Colonic mucosa (tissue), 4 donors: ENCODE measurements at regions not wholly inside any gene's neighbourhood (a gene's known extent, or its start where the extent isn't known, plus 50 kb on each side); places are given as distances from the start of the nearest gene placed in this dataset.

Experiments
- DNase-seq: peaks from one replicate; pipeline ENCODE4 v3.0.0-alpha.2; 2020
- H3K27ac ChIP-seq: fragments of 200-600 bp; one replicate; pipeline ENCODE4 v1.8.0; 2021
- H3K27me3 ChIP-seq: fragments of 200-600 bp; one replicate; pipeline ENCODE4 v1.8.0; 2021
- H3K36me3 ChIP-seq: fragments of 200-600 bp; one replicate; pipeline ENCODE4 v1.8.0; 2021
- H3K4me1 ChIP-seq: fragments of 200-600 bp; one replicate; pipeline ENCODE4 v1.8.0; 2021; ENCODE audit warnings: mild to moderate bottlenecking
- H3K4me3 ChIP-seq: fragments of 200-600 bp; one replicate; pipeline ENCODE4 v1.8.0; 2021
- H3K9ac ChIP-seq, 2 donors: one replicate each; pipeline ENCODE4 v1.7.0; 2013; ENCODE audit warnings: control low read depth in 2 of 2, low read depth in 2 of 2, low read length in 2 of 2
- H3K9me3 ChIP-seq: fragments of 200-600 bp; one replicate; pipeline ENCODE4 v1.8.0; 2021
- CTCF ChIP-seq: fragments of 200-600 bp; IDR thresholded peaks from one replicate; pipeline ENCODE4 v1.8.0; 2022; ENCODE audit warnings: antibody characterized with exemption, mild to moderate bottlenecking
- intact Hi-C: fragments of 100-400 bp; cut with DNase I; formaldehyde crosslinking; loops from one replicate; pipeline ENCODE4 v1.14.1; 2022
- donor health status: healthy.
- donor health status: DM: no; HTN: no; CAD: no.
- donor health status: DM: no; HTN: no; CAD: no.

GRCh38 chrX:39396358-39396995 is 595.2 kb downstream of the MID1IP1 start:
- Histone ChIP-seq H3K4me3 (no peak overlapping the region), H3K36me3 (no peaks in the 10 kb centered on the region), H3K9ac (no peak overlapping the region), H3K4me1 (no peaks in the 10 kb centered on the region), H3K27ac (no peak overlapping the region), H3K27me3 (no peaks in the 10 kb centered on the region), H3K9me3 (no peaks in the 10 kb centered on the region)
- TF ChIP-seq CTCF: no peak
- no peak for DNase-seq
- intact Hi-C loops: no loop called here

- H3K9ac ChIP-seq: no peak overlapping the region
Measured at GRCh38 chrX:39397561-39398199, 596.4 kb downstream of the MID1IP1 start.

GRCh38 chrX:39398215-39398962 is 597.1 kb downstream of the MID1IP1 start:
- DNase-seq: no peak
- TF ChIP-seq CTCF: no peak
- no peak overlapping the region for H3K27ac ChIP-seq
- H3K4me1 ChIP-seq: no peaks in the 10 kb centered on the region
- no peak overlapping the region for H3K4me3 ChIP-seq
- H3K36me3 ChIP-seq: no peaks in the 10 kb centered on the region
- no peaks in the 10 kb centered on the region for H3K27me3 ChIP-seq
- no peak overlapping the region for H3K9ac ChIP-seq
- intact Hi-C loops: no loop called here
- no peaks in the 10 kb centered on the region for H3K9me3 ChIP-seq

More at GRCh38 chrX:39397561-39398199, 596.4 kb downstream of the MID1IP1 start:
- H3K4me1 ChIP-seq: no peaks in the 10 kb centered on the region
- no peak for DNase-seq
- no peak for TF ChIP-seq CTCF
- intact Hi-C loops: no loop called here
- no peaks in the 10 kb centered on the region for H3K36me3 ChIP-seq
- no peak overlapping the region for H3K27ac ChIP-seq
- no peaks in the 10 kb centered on the region for H3K9me3 ChIP-seq
- no peaks in the 10 kb centered on the region for H3K27me3 ChIP-seq
- no peak overlapping the region for H3K4me3 ChIP-seq

GRCh38 chrX:39398963-39399261 is 597.7 kb downstream of the MID1IP1 start:
- DNase-seq: no peak

GRCh38 chrX:39399387-39399786 is 598.1 kb downstream of the MID1IP1 start:
- no peaks in the 10 kb centered on the region for H3K4me1 ChIP-seq
- no peak for TF ChIP-seq CTCF
- H3K4me3 ChIP-seq: no peak overlapping the region
- no peaks in the 10 kb centered on the region for H3K36me3 ChIP-seq
- H3K27me3 ChIP-seq: no peaks in the 10 kb centered on the region
- no peak for DNase-seq
- H3K27ac ChIP-seq: no peak overlapping the region
- H3K9ac ChIP-seq: no peak overlapping the region
- intact Hi-C loops: no loop called here
- H3K9me3 ChIP-seq: no peaks in the 10 kb centered on the region

More at GRCh38 chrX:39398963-39399261, 597.7 kb downstream of the MID1IP1 start:
- Histone ChIP-seq H3K4me3 (no peak overlapping the region), H3K4me1 (no peaks in the 10 kb centered on the region), H3K9ac (no peak overlapping the region), H3K36me3 (no peaks in the 10 kb centered on the region), H3K27me3 (no peaks in the 10 kb centered on the region), H3K9me3 (no peaks in the 10 kb centered on the region), H3K27ac (no peak overlapping the region)
- intact Hi-C loops: no loop called here
- no peak for TF ChIP-seq CTCF
